ENCODE measurements at regions not wholly inside any gene's neighbourhood (a gene's known extent, or its start where the extent isn't known, plus 50 kb on each side); places are given as distances from the start of the nearest gene placed in this dataset.

GRCh38 chr10:121285406-121286196, 312.6 kb downstream of the FGFR2 start:
- Mint-ChIP-seq H3K9me3 (ENCODE audit: low read depth) (peaks cover 5% of the 10 kb centered on the region), H3K4me3 (no peak overlapping the region), H3K4me1 (ENCODE audit: low read depth) (no peaks in the 10 kb centered on the region), H3K27me3 (no peaks in the 10 kb centered on the region), H3K36me3 (no peaks in the 10 kb centered on the region), H3K27ac (no peak overlapping the region)

- no peak overlapping the region for H3K4me3 Mint-ChIP-seq
- H3K27me3 Mint-ChIP-seq, result peaks cover 5% of the 10 kb centered on the region
- no peak overlapping the region for H3K27ac Mint-ChIP-seq
- H3K4me1 Mint-ChIP-seq (ENCODE audit: low read depth), result no peaks in the 10 kb centered on the region
- H3K36me3 Mint-ChIP-seq, result no peaks in the 10 kb centered on the region
- peaks cover 5% of the 10 kb centered on the region for H3K9me3 Mint-ChIP-seq (ENCODE audit: low read depth)
Measured at GRCh38 chr10:121288011-121288410, 310.2 kb downstream of the FGFR2 start.

GRCh38 chr10:121288864-121289661, 309.2 kb downstream of the FGFR2 start:
- H3K27ac Mint-ChIP-seq, result no peak overlapping the region
- no peak overlapping the region for H3K4me3 Mint-ChIP-seq
- H3K36me3 Mint-ChIP-seq, result no peaks in the 10 kb centered on the region
- H3K9me3 Mint-ChIP-seq (ENCODE audit: low read depth), result peaks cover 5% of the 10 kb centered on the region
- H3K4me1 Mint-ChIP-seq (ENCODE audit: low read depth), result no peaks in the 10 kb centered on the region
- H3K27me3 Mint-ChIP-seq, result peaks cover 7% of the 10 kb centered on the region

- Mint-ChIP-seq H3K4me1 (ENCODE audit: low read depth) (no peaks in the 10 kb centered on the region), H3K9me3 (ENCODE audit: low read depth) (peaks cover 5% of the 10 kb centered on the region), H3K27ac (no peak overlapping the region), H3K4me3 (no peak overlapping the region), H3K27me3 (peaks cover 7% of the 10 kb centered on the region), H3K36me3 (no peaks in the 10 kb centered on the region)
Measured at GRCh38 chr10:121289800-121290199, 308.4 kb downstream of the FGFR2 start.

GRCh38 chr10:121290674-121291073, 307.6 kb downstream of the FGFR2 start:
- H3K36me3 Mint-ChIP-seq, result no peaks in the 10 kb centered on the region
- no peak overlapping the region for H3K4me3 Mint-ChIP-seq
- H3K4me1 Mint-ChIP-seq (ENCODE audit: low read depth), result no peaks in the 10 kb centered on the region
- H3K27me3 Mint-ChIP-seq, result peaks cover 7% of the 10 kb centered on the region
- no peak overlapping the region for H3K27ac Mint-ChIP-seq
- H3K9me3 Mint-ChIP-seq (ENCODE audit: low read depth), result peaks cover 5% of the 10 kb centered on the region

- Mint-ChIP-seq H3K9me3 (ENCODE audit: low read depth) (no peaks in the 10 kb centered on the region), H3K27ac (no peak overlapping the region), H3K27me3 (peaks cover 7% of the 10 kb centered on the region), H3K36me3 (no peaks in the 10 kb centered on the region), H3K4me1 (ENCODE audit: low read depth) (no peaks in the 10 kb centered on the region), H3K4me3 (no peak overlapping the region)
Measured at GRCh38 chr10:121291376-121291775, 306.9 kb downstream of the FGFR2 start.

GRCh38 chr10:121291823-121292222, 306.4 kb downstream of the FGFR2 start:
- Mint-ChIP-seq H3K4me3 (no peak overlapping the region), H3K36me3 (no peaks in the 10 kb centered on the region), H3K4me1 (ENCODE audit: low read depth) (no peaks in the 10 kb centered on the region), H3K9me3 (ENCODE audit: low read depth) (no peaks in the 10 kb centered on the region), H3K27ac (no peak overlapping the region), H3K27me3 (peaks cover 7% of the 10 kb centered on the region)

- H3K9me3 Mint-ChIP-seq (ENCODE audit: low read depth), result no peaks in the 10 kb centered on the region
- H3K27me3 Mint-ChIP-seq, result peaks cover 7% of the 10 kb centered on the region
- H3K4me1 Mint-ChIP-seq (ENCODE audit: low read depth), result no peaks in the 10 kb centered on the region
- no peaks in the 10 kb centered on the region for H3K36me3 Mint-ChIP-seq
- no peak overlapping the region for H3K4me3 Mint-ChIP-seq
- H3K27ac Mint-ChIP-seq, result no peak overlapping the region
Measured at GRCh38 chr10:121292321-121292720, 305.9 kb downstream of the FGFR2 start.

GRCh38 chr10:121293110-121293509, 305.1 kb downstream of the FGFR2 start:
- H3K36me3 Mint-ChIP-seq, result no peaks in the 10 kb centered on the region
- H3K9me3 Mint-ChIP-seq (ENCODE audit: low read depth), result no peaks in the 10 kb centered on the region
- H3K27me3 Mint-ChIP-seq, result peaks cover 7% of the 10 kb centered on the region
- H3K4me3 Mint-ChIP-seq, result no peak overlapping the region
- no peaks in the 10 kb centered on the region for H3K4me1 Mint-ChIP-seq (ENCODE audit: low read depth)
- no peak overlapping the region for H3K27ac Mint-ChIP-seq

GRCh38 chr10:121294630-121295029, 303.6 kb downstream of the FGFR2 start:
- no peaks in the 10 kb centered on the region for H3K4me1 Mint-ChIP-seq (ENCODE audit: low read depth)
- no peaks in the 10 kb centered on the region for H3K36me3 Mint-ChIP-seq
- H3K9me3 Mint-ChIP-seq (ENCODE audit: low read depth), result no peaks in the 10 kb centered on the region
- H3K27me3 Mint-ChIP-seq, result peaks cover 7% of the 10 kb centered on the region
- H3K27ac Mint-ChIP-seq, result no peak overlapping the region
- H3K4me3 Mint-ChIP-seq, result no peak overlapping the region

GRCh38 chr10:121296378-121296777, 301.9 kb downstream of the FGFR2 start:
- Mint-ChIP-seq H3K4me3 (no peak overlapping the region), H3K9me3 (ENCODE audit: low read depth) (no peaks in the 10 kb centered on the region), H3K4me1 (ENCODE audit: low read depth) (no peaks in the 10 kb centered on the region), H3K27me3 (peaks cover 7% of the 10 kb centered on the region), H3K27ac (no peak overlapping the region), H3K36me3 (no peaks in the 10 kb centered on the region)

- Mint-ChIP-seq H3K4me3 (no peak overlapping the region), H3K27me3 (peaks cover 7% of the 10 kb centered on the region), H3K9me3 (ENCODE audit: low read depth) (no peaks in the 10 kb centered on the region), H3K4me1 (ENCODE audit: low read depth) (no peaks in the 10 kb centered on the region), H3K36me3 (no peaks in the 10 kb centered on the region), H3K27ac (no peak overlapping the region)
Measured at GRCh38 chr10:121296881-121297585, 301.2 kb downstream of the FGFR2 start.

GRCh38 chr10:121300723-121301122, 297.5 kb downstream of the FGFR2 start:
- Mint-ChIP-seq H3K4me3 (no peak overlapping the region), H3K36me3 (no peaks in the 10 kb centered on the region), H3K9me3 (ENCODE audit: low read depth) (no peaks in the 10 kb centered on the region), H3K27ac (no peak overlapping the region), H3K27me3 (no peaks in the 10 kb centered on the region), H3K4me1 (ENCODE audit: low read depth) (no peaks in the 10 kb centered on the region)

- no peak overlapping the region for H3K4me3 Mint-ChIP-seq
- no peak overlapping the region for H3K27ac Mint-ChIP-seq
- no peaks in the 10 kb centered on the region for H3K36me3 Mint-ChIP-seq
- H3K27me3 Mint-ChIP-seq, result no peaks in the 10 kb centered on the region
- H3K9me3 Mint-ChIP-seq (ENCODE audit: low read depth), result no peaks in the 10 kb centered on the region
- H3K4me1 Mint-ChIP-seq (ENCODE audit: low read depth), result no peaks in the 10 kb centered on the region
Measured at GRCh38 chr10:121302541-121303180, 295.6 kb downstream of the FGFR2 start.
